ENCODE measurements at regions not wholly inside any gene's neighbourhood (a gene's known extent, or its start where the extent isn't known, plus 50 kb on each side); places are given as distances from the start of the nearest gene placed in this dataset.

DNA sequence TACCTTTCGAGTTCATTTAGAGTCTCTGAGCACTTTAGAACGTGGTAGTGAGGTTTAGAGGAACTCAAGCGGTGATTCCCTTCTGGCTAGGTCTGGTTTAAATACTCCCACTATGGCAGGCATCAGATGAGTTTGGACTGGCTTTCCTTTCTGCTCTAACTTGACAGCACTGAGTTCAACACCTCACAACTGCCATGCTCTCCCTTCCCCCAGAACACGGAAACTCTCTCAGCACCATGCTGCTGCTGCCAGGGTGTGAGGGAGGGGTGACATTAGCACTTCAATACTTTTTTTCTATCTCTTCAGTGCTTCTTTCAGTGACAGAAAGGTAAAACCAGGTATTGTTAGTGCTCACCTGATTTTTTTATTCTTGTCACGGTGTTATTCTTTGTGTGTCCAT lies 234.5 kb upstream of the AGTR2 start:
- no peak overlapping the region for H3K4me3 ChIP-seq (ENCODE audit: low read depth, low read length)

DNA sequence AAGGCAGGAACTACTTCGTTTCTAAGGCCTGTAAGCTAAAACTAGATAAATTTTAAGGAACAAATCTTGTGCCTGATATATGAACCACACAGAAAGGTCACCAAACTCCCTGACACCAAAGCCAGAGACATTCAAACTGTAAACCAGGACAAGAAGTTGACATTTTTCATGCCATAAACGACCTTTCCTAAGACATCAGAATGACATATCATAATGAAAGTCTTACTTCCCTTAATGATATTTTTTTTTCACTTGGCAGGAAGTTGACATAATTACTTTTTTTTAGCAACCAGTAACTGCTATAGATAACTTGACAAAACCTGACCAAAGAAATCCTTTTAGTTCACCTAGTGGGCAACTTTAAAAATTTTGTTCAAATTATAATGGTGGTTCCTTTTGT lies 231.5 kb upstream of the AGTR2 start:
- Histone ChIP-seq H3K27me3 (replicated peaks; ENCODE audit: control insufficient read depth, insufficient read depth, low read length) (no peaks in the 10 kb centered on the region), H3K4me3 (ENCODE audit: low read depth, low read length) (no peak overlapping the region), H3K36me3 (ENCODE audit: control insufficient read depth, insufficient read depth, low read length) (no peaks in the 10 kb centered on the region), H3K9me3 (no peaks in the 10 kb centered on the region), H3K4me1 (no peaks in the 10 kb centered on the region)
- DNase-seq: no peak
- intact Hi-C loops (cut with micrococcal nuclease; ENCODE audit: unreplicated experiment): no loop called here
- TF ChIP-seq, protein P1, sequence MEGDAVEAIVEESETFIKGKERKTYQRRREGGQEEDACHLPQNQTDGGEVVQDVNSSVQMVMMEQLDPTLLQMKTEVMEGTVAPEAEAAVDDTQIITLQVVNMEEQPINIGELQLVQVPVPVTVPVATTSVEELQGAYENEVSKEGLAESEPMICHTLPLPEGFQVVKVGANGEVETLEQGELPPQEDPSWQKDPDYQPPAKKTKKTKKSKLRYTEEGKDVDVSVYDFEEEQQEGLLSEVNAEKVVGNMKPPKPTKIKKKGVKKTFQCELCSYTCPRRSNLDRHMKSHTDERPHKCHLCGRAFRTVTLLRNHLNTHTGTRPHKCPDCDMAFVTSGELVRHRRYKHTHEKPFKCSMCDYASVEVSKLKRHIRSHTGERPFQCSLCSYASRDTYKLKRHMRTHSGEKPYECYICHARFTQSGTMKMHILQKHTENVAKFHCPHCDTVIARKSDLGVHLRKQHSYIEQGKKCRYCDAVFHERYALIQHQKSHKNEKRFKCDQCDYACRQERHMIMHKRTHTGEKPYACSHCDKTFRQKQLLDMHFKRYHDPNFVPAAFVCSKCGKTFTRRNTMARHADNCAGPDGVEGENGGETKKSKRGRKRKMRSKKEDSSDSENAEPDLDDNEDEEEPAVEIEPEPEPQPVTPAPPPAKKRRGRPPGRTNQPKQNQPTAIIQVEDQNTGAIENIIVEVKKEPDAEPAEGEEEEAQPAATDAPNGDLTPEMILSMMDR (IDR thresholded peaks at IDR 0.05; ENCODE audit: insufficient read depth in 1 of 2, low read depth in 1 of 2, low read length in 1 of 2, severe bottlenecking in 1 of 2, unreplicated experiment in 1 of 2): no peak
- BruUV-seq (replicated peaks): no TSS peak
- no peaks in the 10 kb centered on the region for H3K4me1 Mint-ChIP-seq (ENCODE audit: low read depth, unreplicated experiment)
- no peaks in the 10 kb centered on the region for H3K27me3 Mint-ChIP-seq (ENCODE audit: insufficient read depth, unreplicated experiment)
- POLR2A ChIA-PET: no interaction called here
- no peak overlapping the region for H3K27ac Mint-ChIP-seq (ENCODE audit: unreplicated experiment)
- CTCF ChIA-PET: no interaction called here
- no peaks in the 10 kb centered on the region for H3K36me3 Mint-ChIP-seq (ENCODE audit: insufficient read depth, unreplicated experiment)
- no peaks in the 10 kb centered on the region for H3K9me3 Mint-ChIP-seq (ENCODE audit: unreplicated experiment)
- H3K4me3 Mint-ChIP-seq (ENCODE audit: unreplicated experiment): no peak overlapping the region

More for the DNA sequence above, 234.5 kb upstream of the AGTR2 start:
- Mint-ChIP-seq H3K36me3 (ENCODE audit: insufficient read depth, unreplicated experiment) (no peaks in the 10 kb centered on the region), H3K27me3 (ENCODE audit: insufficient read depth, unreplicated experiment) (no peaks in the 10 kb centered on the region), H3K9me3 (ENCODE audit: unreplicated experiment) (no peaks in the 10 kb centered on the region), H3K27ac (ENCODE audit: unreplicated experiment) (no peak overlapping the region), H3K4me1 (ENCODE audit: low read depth, unreplicated experiment) (no peaks in the 10 kb centered on the region), H3K4me3 (ENCODE audit: unreplicated experiment) (no peak overlapping the region)
- intact Hi-C loops (cut with micrococcal nuclease; ENCODE audit: unreplicated experiment): no loop called here
- ChIA-PET POLR2A (no interaction called here), CTCF (no interaction called here)
- no peaks in the 10 kb centered on the region for H3K36me3 ChIP-seq (ENCODE audit: control insufficient read depth, insufficient read depth, low read length)
- no peak for DNase-seq
- no peaks in the 10 kb centered on the region for H3K4me1 ChIP-seq
- no TSS peak for BruUV-seq (replicated peaks)
- no peaks in the 10 kb centered on the region for H3K9me3 ChIP-seq
- no peaks in the 10 kb centered on the region for H3K27me3 ChIP-seq (replicated peaks; ENCODE audit: control insufficient read depth, insufficient read depth, low read length)
- TF ChIP-seq, protein P1 (IDR thresholded peaks at IDR 0.05; ENCODE audit: insufficient read depth in 1 of 2, low read depth in 1 of 2, low read length in 1 of 2, severe bottlenecking in 1 of 2, unreplicated experiment in 1 of 2): no peak

DNA sequence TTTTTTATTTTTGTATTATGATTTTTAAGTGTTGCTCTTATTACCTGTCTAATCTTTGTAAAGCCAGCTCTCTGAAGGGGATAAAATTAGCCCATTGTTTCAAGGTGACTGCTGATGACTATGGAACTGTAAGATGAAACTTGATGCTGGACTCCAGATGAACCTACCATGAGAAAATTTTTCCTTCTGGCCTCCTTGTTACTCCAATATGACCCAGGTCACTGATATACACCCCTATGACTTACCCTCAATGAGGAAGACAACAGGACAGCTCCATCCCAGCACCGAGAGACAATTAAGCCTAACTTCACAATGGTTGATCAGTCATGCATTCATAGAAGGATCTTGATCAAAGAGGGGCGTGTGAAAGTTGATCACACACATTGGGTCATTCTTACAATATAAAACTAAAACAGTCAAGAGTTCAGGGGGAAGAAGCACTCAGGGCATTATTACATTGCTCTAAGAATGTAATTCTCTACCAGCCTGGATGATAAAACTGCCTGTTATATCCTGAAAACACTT lies 230.8 kb upstream of the AGTR2 start:
- H3K36me3 Mint-ChIP-seq (ENCODE audit: insufficient read depth, unreplicated experiment): no peaks in the 10 kb centered on the region
- CTCF ChIA-PET: no interaction called here
- no peaks in the 10 kb centered on the region for H3K4me1 Mint-ChIP-seq (ENCODE audit: low read depth, unreplicated experiment)

More for the DNA sequence above, 230.8 kb upstream of the AGTR2 start:
- no peaks in the 10 kb centered on the region for H3K4me1 ChIP-seq
- H3K36me3 ChIP-seq (ENCODE audit: control insufficient read depth, insufficient read depth, low read length): no peaks in the 10 kb centered on the region
- TF ChIP-seq, protein P1 (IDR thresholded peaks at IDR 0.05; ENCODE audit: insufficient read depth in 1 of 2, low read depth in 1 of 2, low read length in 1 of 2, severe bottlenecking in 1 of 2, unreplicated experiment in 1 of 2): no peak
- no TSS peak for BruUV-seq (replicated peaks)
- Mint-ChIP-seq H3K27ac (ENCODE audit: unreplicated experiment) (no peak overlapping the region), H3K27me3 (ENCODE audit: insufficient read depth, unreplicated experiment) (no peaks in the 10 kb centered on the region), H3K9me3 (ENCODE audit: unreplicated experiment) (no peaks in the 10 kb centered on the region), H3K4me3 (ENCODE audit: unreplicated experiment) (no peak overlapping the region)
- no peaks in the 10 kb centered on the region for H3K27me3 ChIP-seq (replicated peaks; ENCODE audit: control insufficient read depth, insufficient read depth, low read length)
- POLR2A ChIA-PET: no interaction called here
- no peak overlapping the region for H3K4me3 ChIP-seq (ENCODE audit: low read depth, low read length)
- no peaks in the 10 kb centered on the region for H3K9me3 ChIP-seq
- no peak for DNase-seq
- intact Hi-C loops (cut with micrococcal nuclease; ENCODE audit: unreplicated experiment): loop anchor here (10.0 kb wide), 1 partner anchor 285 kb away; no protein-coding TSS in a partner anchor
